LoVo (cell line): ENCODE measurements at regions not wholly inside any gene's neighbourhood (a gene's known extent, or its start where the extent isn't known, plus 50 kb on each side); places are given as distances from the start of the nearest gene placed in this dataset.

Source experiments
- DNase-seq: peaks from one replicate; pipeline ENCODE4 v3.0.0-alpha.2; 2016; ENCODE audit warnings: low spot score

- no peak for DNase-seq
Measured at GRCh38 chr7:26043801-26044200, 108.2 kb upstream of the NFE2L3 start.

- no peak for DNase-seq
Measured at GRCh38 chr7:26044320-26044719, 107.7 kb upstream of the NFE2L3 start.

- DNase-seq: peak; percentile 5
Measured at GRCh38 chr7:26046150-26046549, 105.8 kb upstream of the NFE2L3 start.

- no peak for DNase-seq
Measured at GRCh38 chr7:26046878-26047277, 105.1 kb upstream of the NFE2L3 start.

GRCh38 chr7:26048663-26049062 lies 103.3 kb upstream of the NFE2L3 start:
- DNase-seq: no peak

GRCh38 chr7:26049081-26049480 lies 102.9 kb upstream of the NFE2L3 start:
- DNase-seq: no peak

- no peak for DNase-seq
Measured at GRCh38 chr7:26051021-26051420, 101.0 kb upstream of the NFE2L3 start.

- DNase-seq: peak; percentile 74
Measured at GRCh38 chr7:26052706-26053105, 99.3 kb upstream of the NFE2L3 start.

GRCh38 chr7:26054386-26054785 lies 97.6 kb upstream of the NFE2L3 start:
- no peak for DNase-seq

GRCh38 chr7:26055241-26055640 lies 96.8 kb upstream of the NFE2L3 start:
- no peak for DNase-seq

GRCh38 chr7:26060733-26061677 lies 91.0 kb upstream of the NFE2L3 start:
- no peak for DNase-seq

GRCh38 chr7:26061678-26062603 lies 90.1 kb upstream of the NFE2L3 start:
- peak; percentile 87 for DNase-seq

- DNase-seq: no peak
Measured at GRCh38 chr7:26065652-26066051, 86.3 kb upstream of the NFE2L3 start.

- no peak for DNase-seq
Measured at GRCh38 chr7:26066736-26067135, 85.3 kb upstream of the NFE2L3 start.

GRCh38 chr7:26070290-26070689 lies 81.7 kb upstream of the NFE2L3 start:
- no peak for DNase-seq

- no peak for DNase-seq
Measured at GRCh38 chr7:26071622-26072456, 80.2 kb upstream of the NFE2L3 start.

- no peak for DNase-seq
Measured at GRCh38 chr7:26073041-26073440, 79.0 kb upstream of the NFE2L3 start.

GRCh38 chr7:26074919-26075318 lies 77.1 kb upstream of the NFE2L3 start:
- no peak for DNase-seq

GRCh38 chr7:26076691-26077090 lies 75.3 kb upstream of the NFE2L3 start:
- DNase-seq: no peak

GRCh38 chr7:26078437-26079336 lies 73.3 kb upstream of the NFE2L3 start:
- DNase-seq: peak; percentile 83

- DNase-seq: peak; percentile 79
Measured at GRCh38 chr7:26081638-26082037, 70.4 kb upstream of the NFE2L3 start.
